ENCODE measurements at regions not wholly inside any gene's neighbourhood (a gene's known extent, or its start where the extent isn't known, plus 50 kb on each side); places are given as distances from the start of the nearest gene placed in this dataset.
A peak's percentile ranks its signal among the peaks of the same experiment; 100 is the strongest.

- no peak for DNase-seq (ENCODE audit: low read depth)
- H3K4me3 ChIP-seq (ENCODE audit: low read length): no peak overlapping the region
- no peak for TF ChIP-seq CTCF (IDR thresholded peaks at IDR 0.05; ENCODE audit: insufficient read depth, low read depth, low read length, missing control alignments)
Measured at GRCh38 chr2:12415536-12415935, 301.2 kb upstream of the TRIB2 start.

DNA sequence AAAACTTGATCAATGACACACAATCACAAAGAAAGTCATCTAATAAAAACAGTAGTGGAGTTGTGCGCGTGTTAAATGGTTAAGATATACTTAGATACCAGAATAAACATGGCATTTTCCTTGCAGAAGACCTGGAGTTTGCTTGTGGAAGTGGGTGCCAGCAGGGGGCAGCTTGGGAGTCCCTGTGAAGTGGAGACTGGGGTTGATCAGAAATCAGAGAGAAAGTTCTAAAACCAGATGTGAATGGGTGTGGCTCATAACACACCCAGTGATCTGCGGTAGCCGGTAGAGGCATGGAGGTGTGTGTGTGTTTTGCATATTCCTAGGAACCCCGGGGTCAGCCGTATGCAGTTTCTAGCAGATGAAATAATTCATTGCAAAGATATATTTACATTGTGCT lies 300.1 kb upstream of the TRIB2 start:
- H3K4me3 ChIP-seq (ENCODE audit: low read length): no peak overlapping the region
- peak; percentile 35 for DNase-seq (ENCODE audit: low read depth)
- peak; percentile 35 for TF ChIP-seq CTCF (IDR thresholded peaks at IDR 0.05; ENCODE audit: insufficient read depth, low read depth, low read length, missing control alignments)

DNA sequence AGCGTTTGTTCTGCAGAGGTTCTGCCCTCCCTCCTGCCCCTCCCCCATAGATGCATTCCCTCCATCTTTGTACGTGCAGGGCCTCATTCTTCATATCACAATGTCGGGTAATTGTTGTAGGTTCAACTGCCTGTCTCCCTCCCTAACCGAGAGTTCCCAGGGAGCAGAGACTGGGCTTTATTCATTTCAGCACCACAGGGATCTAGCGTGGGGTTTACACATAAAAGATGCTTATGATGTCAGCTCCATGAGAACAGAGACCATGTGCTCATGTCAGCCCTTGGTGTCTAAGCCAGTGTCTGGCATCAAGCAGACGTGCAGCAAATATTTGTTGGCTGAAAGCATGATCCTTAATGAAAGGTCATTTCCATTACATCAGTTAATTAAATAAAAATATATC lies 298.9 kb upstream of the TRIB2 start:
- TF ChIP-seq CTCF (IDR thresholded peaks at IDR 0.05; ENCODE audit: insufficient read depth, low read depth, low read length, missing control alignments): no peak
- DNase-seq (ENCODE audit: low read depth): no peak
- H3K4me3 ChIP-seq (ENCODE audit: low read length): no peak overlapping the region

DNA sequence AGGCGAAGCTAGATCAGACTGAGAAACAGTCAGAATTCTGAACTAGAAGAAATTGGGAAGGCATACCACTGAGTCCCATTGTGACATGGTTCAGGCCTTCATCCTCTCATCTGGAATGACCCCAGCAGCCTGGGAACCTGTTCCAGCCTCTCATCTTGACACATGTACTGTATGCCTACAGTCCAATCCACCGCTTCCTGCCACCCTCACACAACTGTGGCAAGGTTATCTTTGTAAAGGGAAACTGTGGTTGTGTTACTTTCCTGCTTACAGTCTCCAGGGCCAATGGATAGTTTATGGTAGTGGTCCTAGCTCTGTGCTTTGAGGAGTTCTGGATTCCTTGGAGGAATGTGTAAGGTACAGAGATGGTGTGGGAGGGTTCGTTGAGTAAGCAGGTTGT lies 296.9 kb upstream of the TRIB2 start:
- DNase-seq (ENCODE audit: low read depth): no peak
- no peak overlapping the region for H3K4me3 ChIP-seq (ENCODE audit: low read length)
- no peak for TF ChIP-seq CTCF (IDR thresholded peaks at IDR 0.05; ENCODE audit: insufficient read depth, low read depth, low read length, missing control alignments)

DNA sequence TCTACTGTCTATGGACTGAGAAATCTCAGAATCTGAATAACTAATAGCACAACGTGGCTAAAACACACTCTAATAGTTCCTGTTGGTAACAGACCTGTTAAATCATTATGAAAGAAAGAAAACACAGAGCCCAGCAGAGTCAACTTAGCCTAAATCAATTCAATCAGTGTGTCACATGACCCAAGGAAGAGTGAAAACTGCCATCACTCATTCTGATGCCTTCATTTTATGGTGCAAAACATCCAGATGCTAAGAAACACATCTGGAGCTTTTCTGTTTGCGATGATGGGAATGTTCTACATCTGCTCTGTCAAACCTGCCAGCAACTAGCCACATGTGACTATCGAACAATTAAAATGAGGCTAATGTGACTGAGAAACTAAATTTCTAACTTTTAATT lies 295.7 kb upstream of the TRIB2 start:
- no peak for TF ChIP-seq CTCF (IDR thresholded peaks at IDR 0.05; ENCODE audit: insufficient read depth, low read depth, low read length, missing control alignments)
- DNase-seq (ENCODE audit: low read depth): no peak
- no peak overlapping the region for H3K4me3 ChIP-seq (ENCODE audit: low read length)

GRCh38 chr2:12424219-12424618 lies 292.5 kb upstream of the TRIB2 start:
- H3K4me3 ChIP-seq (ENCODE audit: low read length): no peak overlapping the region
- no peak for TF ChIP-seq CTCF (IDR thresholded peaks at IDR 0.05; ENCODE audit: insufficient read depth, low read depth, low read length, missing control alignments)
- DNase-seq (ENCODE audit: low read depth): peak; percentile 31

GRCh38 chr2:12424809-12425208 lies 291.9 kb upstream of the TRIB2 start:
- no peak for TF ChIP-seq CTCF (IDR thresholded peaks at IDR 0.05; ENCODE audit: insufficient read depth, low read depth, low read length, missing control alignments)
- DNase-seq (ENCODE audit: low read depth): no peak
- H3K4me3 ChIP-seq (ENCODE audit: low read length): no peak overlapping the region
